Renal cortex interstitium (tissue), 11 donors: ENCODE measurements at regions not wholly inside any gene's neighbourhood (a gene's known extent, or its start where the extent isn't known, plus 50 kb on each side); places are given as distances from the start of the nearest gene placed in this dataset.
A peak's percentile ranks its signal among the peaks of the same experiment; 100 is the strongest.

Experiments
- DNase-seq, 11 donors: peaks; one replicate each; pipeline ENCODE4 v3.0.0-alpha.2; 2013; ENCODE audit warnings: low read depth in 9 of 11, low spot score in 4 of 11; ENCODE audit errors: extremely low read depth in 1 of 11

GRCh38 chr2:3958465-3958864 is 255.1 kb downstream of the DCDC2C start:
- no peak for DNase-seq

DNA sequence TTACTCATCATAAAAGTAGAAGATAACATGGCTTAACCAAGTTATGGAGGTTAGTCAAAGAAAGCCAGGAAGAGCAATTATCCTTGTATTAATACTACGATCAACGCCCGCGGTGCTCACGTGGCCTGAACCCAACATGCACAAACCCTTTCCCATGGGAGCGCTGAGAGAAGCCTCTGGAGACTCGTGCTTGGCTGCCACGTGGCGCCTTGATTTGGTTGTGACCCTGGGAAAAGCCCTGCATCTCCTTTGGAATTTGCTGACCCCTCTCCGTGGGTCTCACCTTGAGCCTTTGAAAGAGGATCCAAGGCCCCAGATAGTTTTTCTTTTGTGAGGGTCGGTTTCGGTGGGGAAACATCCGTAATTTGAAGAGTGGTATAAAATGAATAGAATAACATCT is 255.6 kb downstream of the DCDC2C start:
- DNase-seq = no peak

DNA sequence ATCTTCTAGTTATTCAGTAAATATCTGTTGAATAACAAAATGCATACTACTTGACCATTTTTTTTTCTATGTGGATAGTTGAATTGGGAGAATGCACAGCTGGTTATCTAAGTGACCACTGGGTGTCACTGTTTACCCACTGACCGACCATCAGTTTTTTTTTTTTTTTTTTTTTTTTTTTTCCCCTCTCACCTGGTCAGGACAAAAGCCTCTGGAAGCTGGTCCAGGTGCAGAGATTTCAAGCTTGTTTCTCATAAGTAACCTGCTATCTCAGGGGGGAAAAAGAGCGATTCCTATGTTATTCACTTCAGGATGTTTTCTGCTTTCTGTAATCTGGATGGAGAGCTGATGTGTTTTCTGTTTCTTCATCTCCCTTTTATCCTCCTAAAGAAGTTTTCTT is 256.0 kb downstream of the DCDC2C start:
- DNase-seq = peak; percentile 17 to 50 (median 38)

DNA sequence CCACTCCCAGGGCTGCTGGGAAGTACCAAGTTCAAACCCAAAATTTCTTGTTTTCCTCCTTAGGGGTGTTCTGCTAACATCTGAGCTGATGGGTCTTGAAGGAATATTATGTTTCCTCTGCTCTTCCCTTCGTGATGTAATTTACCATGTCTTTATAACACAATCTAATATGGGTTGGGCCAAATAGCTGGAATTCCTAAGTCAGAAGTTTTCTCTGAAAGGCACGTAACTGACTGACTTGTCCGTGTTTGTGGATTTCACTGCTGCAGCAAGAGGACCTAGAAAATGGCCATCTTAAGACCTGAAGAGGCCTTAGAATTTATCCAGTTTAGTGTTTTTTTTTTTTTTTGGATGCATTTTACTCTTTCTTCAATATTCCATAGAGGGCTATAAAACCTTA is 256.7 kb downstream of the DCDC2C start:
- no peak for DNase-seq

GRCh38 chr2:3962719-3963118 is 259.3 kb downstream of the DCDC2C start:
- DNase-seq = no peak

DNA sequence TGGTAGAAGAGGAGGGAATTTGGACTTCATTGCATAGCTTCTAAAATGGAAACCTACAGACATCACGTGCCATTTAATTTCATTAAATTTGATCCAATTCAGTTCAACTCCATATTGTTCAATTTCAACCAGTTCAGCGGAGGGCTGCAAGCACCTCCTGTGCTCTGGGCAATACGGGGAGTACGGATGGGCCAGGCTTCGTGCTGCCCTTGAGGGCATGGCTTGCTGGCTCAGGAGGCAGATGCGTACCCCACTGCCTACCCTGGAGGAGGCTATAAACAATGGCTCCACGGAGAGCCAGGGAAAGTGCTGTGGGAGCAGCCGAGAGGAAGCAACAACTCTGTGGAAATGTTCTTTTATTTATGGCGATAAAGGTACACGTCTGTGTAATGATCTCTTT is 261.8 kb downstream of the DCDC2C start:
- no peak for DNase-seq

- DNase-seq = no peak
These were observed 262.6 kb downstream of the DCDC2C start for GRCh38 chr2:3965953-3966352.

DNA sequence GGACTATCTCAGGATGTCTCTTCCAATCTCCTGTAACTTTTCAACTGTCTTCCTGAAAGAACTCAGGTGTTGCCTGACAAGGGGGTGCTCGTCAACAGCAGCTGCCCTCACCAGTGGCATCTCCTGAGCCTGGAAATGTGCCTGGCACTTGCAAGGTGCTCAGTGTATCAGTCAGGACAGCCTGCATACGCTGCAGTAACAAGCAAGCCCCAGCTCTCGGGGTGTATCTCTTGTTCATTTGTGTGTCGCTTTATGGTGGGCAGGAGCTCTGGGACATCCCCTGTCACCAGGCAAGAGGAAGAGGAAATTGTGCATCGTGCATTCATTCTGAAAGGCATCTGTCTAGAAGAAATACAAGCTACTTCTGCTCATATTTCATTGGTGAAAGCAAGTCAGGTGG is 263.1 kb downstream of the DCDC2C start:
- no peak for DNase-seq

DNA sequence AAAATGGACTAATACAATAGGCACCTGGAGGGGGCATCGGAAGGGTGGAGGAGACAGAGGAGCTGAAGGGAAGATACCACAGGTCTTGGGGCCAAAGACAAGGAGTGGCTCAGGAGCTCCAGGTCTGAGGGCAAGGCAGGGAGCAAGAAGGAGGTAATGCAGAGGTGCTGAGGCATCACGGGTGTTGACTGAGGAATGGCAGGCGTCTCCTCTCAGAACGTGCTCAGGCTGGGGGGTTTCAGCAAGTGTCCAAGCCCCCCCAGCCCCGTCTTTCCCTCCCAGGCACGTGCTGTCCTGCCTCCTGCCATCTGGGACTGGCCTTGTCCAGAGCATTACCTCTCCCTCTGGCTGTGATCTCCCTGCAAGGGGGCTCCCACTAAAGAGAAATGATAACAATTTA is 265.4 kb downstream of the DCDC2C start:
- no peak for DNase-seq

DNA sequence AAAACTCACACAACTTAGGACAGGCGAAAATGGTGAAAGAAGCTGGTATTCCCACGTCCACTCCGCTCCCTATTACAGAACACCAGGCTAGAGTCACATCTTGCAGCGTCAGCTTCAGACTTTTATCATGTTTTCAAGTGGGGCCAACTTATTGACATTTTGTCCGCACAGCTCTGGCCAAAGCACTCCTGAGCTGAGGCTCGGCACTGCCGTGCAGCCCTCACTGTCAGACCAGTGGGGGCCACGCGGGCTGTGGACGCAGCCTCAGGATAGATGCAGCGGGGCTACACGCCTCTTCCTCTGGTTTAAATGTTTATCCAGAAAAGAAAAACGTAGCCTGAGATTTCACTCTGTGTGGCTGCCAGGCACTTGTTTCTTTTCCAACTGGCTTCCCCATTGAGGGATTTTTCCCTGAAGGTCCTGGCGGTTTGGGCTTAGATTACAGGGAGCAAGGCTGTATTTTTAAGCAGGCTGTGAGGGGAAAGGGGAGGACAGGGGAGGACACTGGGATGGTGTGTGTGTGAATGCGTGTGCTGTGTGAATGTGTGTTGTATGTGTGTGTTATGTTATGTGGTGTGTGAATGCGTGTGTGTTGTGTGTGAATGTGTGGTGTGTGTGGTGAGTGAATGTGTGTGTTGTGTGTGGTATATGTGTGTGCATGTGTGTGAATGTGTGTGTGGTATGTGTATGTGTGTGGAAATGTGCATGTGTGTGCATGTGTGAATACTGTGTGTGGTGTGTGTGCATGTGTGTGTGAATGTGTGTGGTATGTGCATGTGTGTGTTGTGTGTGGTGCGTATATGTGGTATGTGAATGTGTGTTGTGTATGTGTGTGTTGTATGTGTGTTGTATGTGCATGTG is 267.6 kb downstream of the DCDC2C start:
- DNase-seq = no peak

DNA sequence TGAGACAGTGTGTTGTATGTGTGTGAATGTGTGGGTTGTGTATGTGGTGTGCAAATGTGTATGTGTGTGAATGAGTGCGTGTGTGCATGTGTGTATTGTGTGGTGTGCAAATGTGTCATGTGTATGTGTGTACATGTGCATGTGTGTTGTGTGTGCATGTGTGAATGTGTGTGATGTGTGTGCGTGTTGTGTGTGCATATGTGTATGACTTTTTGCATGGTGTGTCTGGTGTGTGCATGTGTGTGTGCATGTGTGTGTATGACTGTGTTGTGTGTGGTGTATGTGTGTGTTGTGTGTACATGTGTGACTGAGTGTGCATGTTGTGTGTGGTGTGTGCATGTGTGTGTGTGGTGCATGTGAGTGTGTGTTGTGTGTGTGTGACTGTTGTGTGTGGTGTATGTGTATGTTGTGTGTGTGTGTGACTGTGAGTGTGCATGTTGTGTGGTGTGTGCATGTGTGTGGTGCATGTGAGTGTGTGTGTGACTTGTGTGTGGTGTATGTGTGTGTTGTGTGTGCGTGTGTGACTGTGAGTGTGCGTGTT is 268.3 kb downstream of the DCDC2C start:
- DNase-seq = no peak

DNA sequence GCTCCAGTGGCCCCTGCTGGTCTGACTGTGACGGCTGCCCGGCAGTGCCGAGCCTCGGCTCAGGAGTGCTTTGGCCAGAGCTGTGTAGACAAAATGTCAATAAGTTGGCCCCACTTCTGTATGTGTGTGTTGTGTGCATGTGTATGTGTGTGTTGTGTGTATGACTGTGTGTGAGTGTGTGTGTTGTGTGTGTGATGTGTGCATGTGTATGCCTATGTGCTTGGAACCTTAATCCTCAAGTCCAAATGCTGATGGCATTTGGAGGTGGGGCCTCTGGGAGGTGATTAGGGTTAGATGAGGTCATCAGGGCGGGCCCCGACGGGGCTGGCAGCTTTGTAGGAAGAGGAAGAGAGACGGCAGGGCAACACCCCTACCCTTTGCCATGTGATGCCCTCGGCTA is 269.0 kb downstream of the DCDC2C start:
- no peak for DNase-seq

- DNase-seq = no peak
These were observed 271.4 kb downstream of the DCDC2C start for GRCh38 chr2:3974765-3975164.

DNA sequence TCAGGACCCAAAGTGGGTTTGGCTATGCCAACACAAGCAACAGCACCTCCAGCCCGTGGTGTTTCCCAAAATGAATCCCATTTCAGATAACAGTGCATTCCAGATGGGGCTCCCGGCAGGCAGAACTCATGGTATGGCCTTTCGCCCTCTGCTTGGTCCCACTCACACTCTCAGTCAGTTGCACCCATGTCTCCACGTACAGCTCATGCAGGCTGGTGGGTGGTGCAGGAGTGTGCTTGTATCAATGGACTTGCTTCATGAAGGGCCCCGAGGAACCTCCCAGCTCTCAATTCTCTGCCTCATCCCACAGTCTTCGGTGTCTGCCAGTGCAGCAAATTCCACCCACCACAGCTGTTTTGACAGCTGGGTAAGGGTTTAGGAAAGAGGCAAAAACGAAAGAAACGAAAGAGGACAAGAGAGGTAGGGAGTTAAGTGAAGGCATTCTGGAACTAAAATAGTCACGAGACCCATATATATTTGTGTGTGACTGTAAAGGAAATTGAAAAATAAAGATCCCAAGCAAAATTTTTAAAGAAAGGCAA is 278.1 kb downstream of the DCDC2C start:
- no peak for DNase-seq

- no peak for DNase-seq
These were observed 278.8 kb downstream of the DCDC2C start for GRCh38 chr2:3982160-3982559.

- DNase-seq = no peak
These were observed 282.7 kb downstream of the DCDC2C start for GRCh38 chr2:3986063-3986462.

DNA sequence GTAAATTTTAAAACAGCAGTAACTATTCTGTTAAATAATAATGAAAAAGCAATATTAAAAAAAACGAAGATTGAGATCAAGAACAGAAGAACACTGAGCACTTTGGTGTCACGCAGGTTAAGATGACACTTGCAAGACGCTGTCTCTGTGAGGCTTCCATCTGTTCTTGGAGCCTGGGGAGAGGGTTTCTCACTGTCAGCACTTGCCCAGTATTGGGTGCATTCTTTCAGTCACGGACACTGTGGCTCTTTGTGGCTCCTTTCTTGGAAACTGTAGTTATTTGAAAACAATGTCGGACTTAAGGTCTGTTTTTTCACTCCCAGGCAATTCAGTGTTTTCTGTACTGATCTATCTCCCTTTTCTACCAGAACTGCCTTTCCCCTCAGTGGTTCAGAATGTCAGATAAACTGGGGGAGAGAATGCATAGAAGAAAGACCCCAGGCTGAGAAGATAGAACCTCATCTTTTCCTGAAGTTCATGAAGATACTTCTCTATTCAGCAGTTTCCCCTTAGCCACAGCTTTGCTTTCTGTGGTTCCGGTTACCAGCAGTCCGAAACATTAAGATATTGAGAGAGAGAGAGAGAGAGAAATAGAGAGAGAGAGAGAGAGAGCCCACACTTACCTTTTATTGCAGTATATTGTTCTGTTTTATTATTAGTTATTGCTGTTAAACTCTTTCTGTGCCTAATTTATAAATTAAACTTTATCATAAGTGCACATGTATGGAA is 283.3 kb downstream of the DCDC2C start:
- no peak for DNase-seq

GRCh38 chr2:4002841-4003403 is 299.5 kb downstream of the DCDC2C start:
- no peak for DNase-seq

DNA sequence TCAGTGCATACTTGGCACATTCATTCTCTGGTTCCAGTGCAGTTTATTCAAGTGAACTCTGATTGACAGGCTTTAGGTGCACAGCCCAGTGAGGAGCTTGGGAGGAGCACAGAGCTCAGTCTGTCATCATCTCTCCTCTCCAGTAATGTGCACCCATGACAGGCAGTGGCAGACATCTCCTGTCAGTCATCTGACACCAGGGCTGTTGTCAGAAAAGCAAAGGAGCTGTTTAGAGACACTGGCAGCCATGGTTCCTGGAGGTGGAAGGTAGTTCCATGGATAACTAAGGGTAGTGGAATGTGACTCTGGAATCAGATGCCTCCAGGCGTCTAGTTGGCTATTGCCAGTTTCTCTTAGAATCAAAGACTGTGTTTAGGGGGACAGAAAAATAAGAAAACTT is 308.8 kb downstream of the DCDC2C start:
- DNase-seq = no peak

- no peak for DNase-seq
These were observed 315.2 kb downstream of the DCDC2C start for GRCh38 chr2:4018535-4018934.
